GM03348 (cell line): ENCODE measurements at regions not wholly inside any gene's neighbourhood (a gene's known extent, or its start where the extent isn't known, plus 50 kb on each side); places are given as distances from the start of the nearest gene placed in this dataset.
"Not testable (repeated sequence)": the region's sequence is repeated elsewhere in the genome, so short reads cannot be mapped to it uniquely, and the experiment has no call there.

Experiments
- DNase-seq: peaks from one replicate; pipeline ENCODE4 v3.0.0; 2012; ENCODE audit warnings: low spot score

GRCh38 chr17:83018658-83019193 is 60.7 kb upstream of the METRNL start:
- DNase-seq, result no peak

- no peak for DNase-seq
Observed at GRCh38 chr17:83019376-83019775, 60.0 kb upstream of the METRNL start.

DNA sequence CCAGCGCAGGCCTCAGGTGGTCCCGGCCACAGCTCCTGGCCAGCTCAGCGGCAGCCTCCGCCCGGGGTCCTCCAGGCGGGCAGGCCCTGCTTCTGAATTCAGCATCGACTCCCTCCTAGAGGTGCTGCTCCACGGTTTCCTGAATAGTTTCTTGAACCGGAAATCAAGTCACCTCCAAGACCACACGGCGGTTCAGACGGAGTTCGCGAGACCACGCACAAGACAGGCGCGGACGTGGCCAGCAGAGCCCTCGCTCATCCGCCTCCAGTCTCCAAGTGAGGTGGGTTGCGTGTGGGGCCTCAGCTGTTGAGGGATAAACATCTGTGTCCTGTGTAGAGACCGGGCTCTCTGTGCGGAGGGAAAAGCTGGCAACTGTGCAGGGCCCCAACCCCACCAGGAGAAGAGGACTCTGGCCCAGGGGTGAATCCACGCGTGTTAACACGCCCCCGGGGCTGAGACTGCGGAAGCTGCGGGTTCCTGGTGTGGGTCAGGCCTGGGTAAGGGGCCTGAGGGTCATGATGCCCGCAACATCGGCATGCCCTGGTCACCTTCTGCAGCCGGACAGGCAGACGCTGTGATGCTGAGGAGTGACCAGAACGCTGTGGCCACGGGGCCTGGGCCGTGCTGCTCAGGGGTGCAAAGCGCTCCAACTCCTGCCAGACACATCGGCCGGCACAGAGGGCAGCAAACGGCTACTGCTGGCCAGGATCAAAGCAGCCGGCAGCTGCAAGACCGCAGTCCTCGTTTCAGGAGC is 55.0 kb upstream of the METRNL start:
- no peak for DNase-seq

DNA sequence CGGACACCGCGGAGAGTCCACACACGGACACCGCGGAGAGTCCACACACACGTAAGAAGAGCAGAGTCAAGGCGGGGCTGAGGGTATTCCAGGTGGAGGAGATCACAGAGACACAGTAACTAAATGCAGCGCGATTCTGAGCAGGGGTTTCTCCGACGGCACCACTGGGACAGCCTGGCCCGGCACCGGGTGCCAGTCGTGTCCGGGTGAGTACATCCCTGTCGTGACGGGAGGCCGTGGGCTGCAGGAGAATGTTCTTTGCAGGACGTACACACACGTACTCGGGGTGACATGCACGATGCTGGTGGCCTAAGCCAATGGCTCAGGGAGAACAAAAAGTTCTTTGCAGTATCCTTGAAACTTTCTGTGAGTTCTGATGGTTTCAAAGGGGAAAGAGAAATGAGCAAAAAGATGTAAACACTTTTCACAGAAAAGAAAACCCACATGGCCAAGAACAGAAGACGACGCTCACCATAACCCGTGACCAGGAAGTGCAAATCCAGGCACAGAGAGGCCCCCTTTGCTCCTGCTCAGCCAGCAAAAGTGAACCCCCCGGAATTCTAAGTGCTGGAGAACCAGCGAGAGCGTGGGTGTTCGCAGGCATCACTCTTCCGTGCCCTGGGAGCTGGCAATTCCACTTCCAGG is 53.7 kb upstream of the METRNL start:
- no peak for DNase-seq

DNA sequence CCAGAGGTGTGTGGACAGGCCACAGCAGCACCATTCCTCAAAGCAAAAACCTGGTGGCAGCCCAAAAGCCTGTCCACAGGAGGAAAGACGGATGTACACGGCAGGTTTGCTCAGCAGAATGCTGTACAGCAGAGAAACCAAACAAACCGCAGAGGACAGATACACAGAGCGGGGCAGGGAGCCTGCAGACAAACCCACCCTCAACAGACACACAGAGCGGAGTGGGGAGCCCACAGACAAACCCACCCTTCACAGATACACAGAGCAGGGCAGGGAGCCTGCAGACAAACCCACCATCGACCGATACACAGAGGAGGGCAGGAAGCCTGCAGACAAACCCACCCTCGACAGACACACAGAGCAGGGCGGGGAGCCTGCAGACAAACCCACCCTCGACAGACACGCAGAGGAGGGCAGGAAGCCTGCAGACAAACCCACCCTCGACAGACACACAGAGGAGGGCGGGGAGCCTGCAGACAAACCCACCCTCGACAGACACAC is 53.0 kb upstream of the METRNL start:
- DNase-seq, result no peak

DNA sequence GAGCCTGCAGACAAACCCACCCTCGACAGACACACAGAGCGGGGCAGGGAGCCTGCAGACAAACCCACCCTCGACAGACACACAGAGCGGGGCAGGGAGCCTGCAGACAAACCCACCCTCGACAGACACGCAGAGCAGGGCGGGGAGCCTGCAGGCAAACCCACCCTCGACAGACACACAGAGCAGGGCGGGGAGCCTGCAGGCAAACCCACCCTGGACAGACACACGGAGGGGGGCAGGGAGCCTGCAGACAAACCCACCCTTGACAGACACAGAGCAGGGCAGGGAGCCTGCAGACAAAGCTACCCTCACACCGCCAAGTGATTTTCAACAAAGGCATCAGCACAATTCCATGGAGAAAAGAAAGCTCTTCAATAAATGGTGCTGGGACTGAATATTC is 52.5 kb upstream of the METRNL start:
- DNase-seq, result not testable (repeated sequence)

DNA sequence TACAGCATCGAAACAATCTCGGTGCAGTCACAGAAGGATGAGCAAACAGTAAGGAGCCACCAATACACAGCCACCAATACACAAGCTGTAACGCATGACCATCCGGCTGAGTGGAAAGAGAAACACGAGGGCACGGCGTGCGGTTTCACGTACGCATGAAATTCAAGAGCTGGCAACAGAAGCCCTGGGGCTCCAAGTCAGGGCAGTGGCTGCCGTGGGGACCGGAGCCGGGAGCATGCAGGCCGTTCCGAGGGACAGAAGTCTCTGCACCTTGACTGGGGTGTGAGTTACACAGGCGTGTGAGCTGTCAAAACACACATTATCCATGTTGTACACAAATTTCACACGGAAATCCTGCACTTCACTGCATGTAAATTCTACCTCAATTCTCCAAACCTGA is 50.6 kb upstream of the METRNL start:
- DNase-seq, result no peak

DNA sequence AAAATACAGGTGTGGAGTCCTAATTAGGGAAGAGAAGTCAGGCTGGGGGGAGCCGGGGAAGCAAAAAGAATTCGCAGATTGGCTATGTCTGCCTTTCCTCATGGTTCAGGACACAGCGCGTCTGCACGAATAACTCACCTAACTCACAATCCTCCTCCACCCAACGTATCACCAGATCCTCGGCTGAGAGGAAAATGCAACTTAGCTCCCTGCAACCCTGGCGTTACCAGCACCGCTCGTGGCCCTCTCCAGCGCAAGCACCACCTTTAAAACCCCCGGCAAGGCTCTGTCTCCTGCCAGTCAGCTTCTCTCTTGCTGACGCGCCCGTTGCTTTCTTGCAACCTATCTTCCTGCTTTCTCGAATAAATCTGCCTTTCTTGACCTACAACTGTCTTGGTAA is 49.8 kb upstream of the METRNL start:
- no peak for DNase-seq
